MG63 (cell line): ENCODE measurements at regions not wholly inside any gene's neighbourhood (a gene's known extent, or its start where the extent isn't known, plus 50 kb on each side); places are given as distances from the start of the nearest gene placed in this dataset.
"Not testable (repeated sequence)": the region's sequence is repeated elsewhere in the genome, so short reads cannot be mapped to it uniquely, and the experiment has no call there.

Source experiments
- DNase-seq: peaks from one replicate; pipeline ENCODE4 v3.0.0-alpha.2; 2020
- H3K27me3 ChIP-seq: fragments of 250-450 bp; sonication (Bioruptor Pico); 2 replicates; pipeline ENCODE4 v1.5.1; 2020; ENCODE audit warnings: mild to moderate bottlenecking, moderate library complexity
- H3K36me3 ChIP-seq: fragments of 250-450 bp; sonication (Bioruptor Pico); 2 replicates; pipeline ENCODE4 v1.5.1; 2020; ENCODE audit warnings: mild to moderate bottlenecking, moderate library complexity
- H3K4me3 ChIP-seq: fragments of 250-450 bp; sonication (Bioruptor Pico); 2 replicates; pipeline ENCODE4 v1.5.1; 2020; ENCODE audit warnings: mild to moderate bottlenecking, moderate library complexity
- H3K9me3 ChIP-seq: fragments of 250-450 bp; sonication (Bioruptor Pico); 2 replicates; pipeline ENCODE4 v1.5.1; 2020; ENCODE audit warnings: mild to moderate bottlenecking, moderate library complexity

DNA sequence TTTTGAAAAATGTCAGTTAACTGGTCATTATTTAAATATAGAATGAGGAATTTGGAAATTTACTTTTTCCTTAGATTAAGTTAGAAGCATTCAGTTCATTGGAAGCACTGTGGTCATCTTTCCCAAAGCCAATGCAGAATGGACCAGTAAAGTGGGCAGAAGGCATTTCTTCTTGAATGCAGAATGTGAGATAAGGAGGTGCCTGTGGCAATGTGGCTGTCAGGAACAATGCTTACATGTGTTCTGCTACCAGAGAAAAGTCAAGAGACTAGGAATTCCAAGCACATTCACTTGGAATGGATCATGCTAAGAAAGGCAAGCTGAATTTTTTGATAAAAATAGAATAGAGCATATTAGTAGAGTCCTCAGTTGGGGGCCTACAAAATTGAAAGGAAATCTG is 295.0 kb upstream of the KCNH7 start:
- no peaks in the 10 kb centered on the region for H3K9me3 ChIP-seq
- 0 out of 2 replicates have a peak, but pooled peaks cover 3% of the 10 kb centered on the region for H3K27me3 ChIP-seq
- no peaks in the 10 kb centered on the region for H3K36me3 ChIP-seq
- no peak for DNase-seq
- H3K4me3 ChIP-seq = no peak overlapping the region

DNA sequence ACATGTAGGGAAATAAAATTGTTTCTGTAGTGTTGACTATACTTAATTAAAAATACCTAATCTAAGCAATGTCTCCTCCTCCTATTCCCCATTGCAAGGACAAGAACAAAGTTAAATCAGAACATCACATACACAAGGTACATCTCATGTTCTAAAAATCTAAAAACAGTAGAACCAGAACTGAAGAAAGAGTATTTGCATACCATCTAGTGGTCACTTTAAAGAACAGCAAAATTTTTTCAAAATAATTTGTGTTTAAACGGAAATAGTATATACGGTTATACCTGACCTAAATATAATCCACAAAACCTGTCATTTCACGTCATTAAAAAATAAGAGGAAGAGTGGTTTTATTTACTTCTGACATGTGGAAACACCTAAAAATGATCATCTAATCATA is 294.3 kb upstream of the KCNH7 start:
- Histone ChIP-seq H3K9me3 (no peaks in the 10 kb centered on the region), H3K4me3 (no peak overlapping the region), H3K27me3 (0 out of 2 replicates have a peak, but pooled peaks cover 3% of the 10 kb centered on the region), H3K36me3 (no peaks in the 10 kb centered on the region)
- DNase-seq = no peak

DNA sequence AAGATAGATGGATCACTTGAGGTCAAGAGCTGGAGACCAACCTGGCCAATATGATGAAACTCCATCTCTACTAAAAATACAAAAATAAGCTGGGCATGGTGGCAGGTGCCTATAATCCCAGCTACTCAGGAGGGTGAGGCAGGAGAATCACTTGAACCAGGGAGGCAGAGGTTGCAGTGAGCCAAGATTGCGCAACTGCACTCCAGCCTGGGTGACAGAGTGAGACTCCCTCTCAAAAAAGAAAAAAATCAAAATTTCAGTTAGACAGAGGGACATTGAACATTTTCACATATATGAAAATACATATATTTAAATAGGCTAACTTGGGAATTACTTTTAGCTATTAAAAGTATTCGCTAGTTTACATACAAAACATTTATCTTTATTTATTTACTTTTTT is 293.6 kb upstream of the KCNH7 start:
- H3K27me3 ChIP-seq, H3K4me3 ChIP-seq, H3K9me3 ChIP-seq, H3K36me3 ChIP-seq, DNase-seq: not testable (repeated sequence)

DNA sequence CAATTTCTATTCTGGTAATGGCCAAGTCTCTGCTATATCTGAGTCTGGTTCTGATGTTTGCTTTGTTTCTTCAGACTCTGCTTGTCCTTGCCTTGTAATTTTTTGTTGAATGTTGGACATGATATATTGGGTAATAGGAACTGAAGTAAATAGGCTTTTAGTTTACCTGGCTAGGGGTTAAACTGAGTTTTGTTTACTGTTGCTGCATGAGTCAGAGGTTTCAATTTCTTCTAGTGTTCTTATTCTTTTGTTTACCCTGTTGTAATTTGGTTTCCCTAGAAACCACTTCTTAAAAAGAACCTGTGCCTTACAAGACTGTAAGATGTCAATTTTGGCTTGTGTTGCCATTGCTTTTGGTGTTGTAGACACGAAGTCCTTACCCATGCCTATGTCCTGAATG is 285.0 kb upstream of the KCNH7 start:
- Histone ChIP-seq H3K9me3 (no peaks in the 10 kb centered on the region), H3K27me3 (no peaks in the 10 kb centered on the region), H3K36me3 (no peaks in the 10 kb centered on the region), H3K4me3 (no peak overlapping the region)
- DNase-seq = no peak

DNA sequence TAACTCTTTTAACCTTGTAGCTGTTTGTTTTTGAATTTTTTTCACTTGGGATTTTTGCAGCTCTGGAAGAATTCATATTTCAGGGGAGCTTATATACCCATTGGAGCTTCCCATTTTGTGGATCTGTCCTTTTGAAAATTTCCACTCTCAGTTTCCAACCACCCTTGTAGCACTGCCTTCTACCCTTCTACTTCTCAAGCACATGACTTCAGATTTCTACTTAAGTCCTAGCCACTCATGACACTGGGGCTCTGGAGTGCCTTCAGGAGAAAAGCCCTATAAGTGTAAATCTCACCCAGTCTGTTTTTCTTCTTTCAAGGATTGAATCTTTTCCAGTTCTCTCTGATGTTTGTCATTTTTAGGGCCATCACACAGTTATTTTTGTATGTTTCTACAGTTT is 283.7 kb upstream of the KCNH7 start:
- Histone ChIP-seq H3K9me3 (no peaks in the 10 kb centered on the region), H3K4me3 (no peak overlapping the region), H3K27me3 (no peaks in the 10 kb centered on the region), H3K36me3 (no peaks in the 10 kb centered on the region)
- DNase-seq = no peak

DNA sequence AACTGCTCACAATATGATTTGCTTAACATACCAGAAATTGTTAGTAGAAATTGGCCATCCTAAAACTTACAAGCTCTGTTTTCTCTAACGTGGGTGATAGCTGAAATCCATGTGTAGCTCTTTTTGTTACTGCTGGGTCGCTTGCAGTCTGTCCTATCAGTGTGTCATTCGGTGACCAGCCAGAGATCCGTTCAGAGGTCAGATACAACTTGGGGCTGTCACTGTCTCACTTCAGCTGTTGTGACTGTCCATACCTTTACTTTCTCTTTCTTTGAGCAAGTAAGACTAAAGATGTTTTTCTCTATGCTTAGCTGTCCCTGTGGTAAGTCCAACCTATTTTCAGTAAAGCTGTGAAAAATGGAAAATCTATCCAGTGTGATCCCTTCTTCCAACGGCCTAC is 282.9 kb upstream of the KCNH7 start:
- H3K4me3 ChIP-seq = no peak overlapping the region
- no peak for DNase-seq
- no peaks in the 10 kb centered on the region for H3K9me3 ChIP-seq
- H3K36me3 ChIP-seq = no peaks in the 10 kb centered on the region
- H3K27me3 ChIP-seq = no peaks in the 10 kb centered on the region

DNA sequence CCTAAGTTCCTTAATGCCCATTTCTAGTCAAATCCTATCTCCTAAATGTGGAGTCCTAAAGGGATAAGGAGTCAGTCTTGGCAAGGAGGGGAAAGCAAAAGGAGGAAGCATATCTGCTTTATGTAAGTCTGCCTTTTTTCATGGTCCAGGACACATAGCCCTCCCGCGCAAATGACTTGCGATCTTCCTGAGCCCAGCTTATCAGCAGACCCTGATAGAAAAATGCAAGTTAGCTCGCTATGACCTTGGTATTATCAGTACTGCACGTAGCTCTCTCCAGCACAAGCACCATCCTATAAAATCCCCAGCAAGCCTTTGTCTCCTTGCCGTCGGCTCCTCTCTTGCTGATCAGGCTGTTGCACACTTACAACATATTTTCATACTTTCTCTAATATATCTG is 281.4 kb upstream of the KCNH7 start:
- H3K9me3 ChIP-seq = no peaks in the 10 kb centered on the region
- no peak overlapping the region for H3K4me3 ChIP-seq
- no peak for DNase-seq
- H3K36me3 ChIP-seq = no peaks in the 10 kb centered on the region
- no peaks in the 10 kb centered on the region for H3K27me3 ChIP-seq

DNA sequence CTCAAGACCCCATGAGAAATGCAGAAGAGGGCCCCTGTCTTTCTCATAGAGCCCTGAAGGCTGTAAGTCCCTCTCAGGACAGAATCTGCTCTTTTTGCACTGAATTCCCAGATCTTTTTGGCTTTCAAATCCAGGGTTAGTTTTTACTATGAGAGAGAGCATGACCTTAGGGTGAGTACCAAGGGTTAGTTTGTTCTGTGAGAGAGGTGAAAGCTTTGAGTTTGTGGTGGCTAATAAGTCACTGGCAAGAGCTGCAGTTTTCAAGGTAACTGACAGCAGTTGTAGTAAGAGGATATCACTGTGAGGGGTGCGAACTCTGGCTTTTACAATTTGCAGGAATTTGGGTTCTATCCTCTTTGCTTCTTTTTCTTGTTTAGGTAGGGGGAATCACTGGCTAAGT is 248.4 kb upstream of the KCNH7 start:
- no peak overlapping the region for H3K4me3 ChIP-seq
- no peaks in the 10 kb centered on the region for H3K27me3 ChIP-seq
- DNase-seq = no peak
- no peaks in the 10 kb centered on the region for H3K9me3 ChIP-seq
- H3K36me3 ChIP-seq = no peaks in the 10 kb centered on the region

DNA sequence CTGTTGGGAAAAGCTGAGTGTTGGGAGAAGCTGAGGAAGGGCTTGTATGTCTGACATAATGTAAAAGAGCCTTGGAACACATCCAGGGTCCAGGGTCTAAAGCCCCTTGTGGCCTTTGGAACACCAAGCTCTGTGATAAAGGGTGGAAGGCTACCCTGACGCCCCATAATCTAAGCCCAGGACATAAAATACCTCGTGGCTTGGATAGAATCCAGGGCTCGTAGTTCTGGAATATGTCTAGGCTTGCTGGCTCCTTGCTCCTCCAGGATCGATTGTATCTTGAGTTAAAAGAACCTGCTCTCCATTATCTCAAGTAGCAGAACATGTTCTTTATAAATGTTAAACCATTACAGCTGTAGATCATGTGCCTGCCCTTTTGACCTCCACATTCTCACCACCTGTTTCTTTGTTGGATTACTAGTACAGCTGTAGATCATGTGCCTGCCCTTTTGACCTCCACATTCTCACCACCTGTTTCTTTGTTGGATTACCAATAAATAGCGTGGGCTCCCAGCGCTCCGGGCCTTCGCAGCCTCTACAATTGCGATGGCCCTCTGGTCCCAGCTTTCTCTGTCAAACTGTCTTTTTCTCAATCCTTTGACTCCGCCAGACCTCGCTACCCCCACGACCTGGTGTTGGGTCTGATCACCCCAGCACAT is 246.9 kb upstream of the KCNH7 start:
- not testable (repeated sequence) for DNase-seq, H3K27me3 ChIP-seq, H3K36me3 ChIP-seq, H3K4me3 ChIP-seq, H3K9me3 ChIP-seq

DNA sequence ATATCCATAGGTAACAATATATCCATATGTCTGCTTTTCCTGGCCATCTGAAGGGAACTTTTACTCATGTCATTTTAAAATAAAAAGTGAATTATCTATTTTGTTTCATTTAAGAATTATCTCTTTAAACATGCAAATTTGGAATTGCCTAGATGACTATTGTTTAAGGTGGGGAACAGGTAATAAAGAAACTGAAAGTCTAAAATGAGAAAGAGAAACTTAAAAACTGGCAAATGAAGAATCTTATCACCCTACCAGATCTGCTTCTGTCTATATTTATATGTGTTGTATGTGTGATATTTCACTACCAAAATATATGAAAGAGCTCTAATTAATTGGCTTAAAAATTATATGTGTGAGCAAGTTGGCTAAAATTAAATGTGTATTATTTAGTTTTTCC is 243.2 kb upstream of the KCNH7 start:
- no peak overlapping the region for H3K4me3 ChIP-seq
- no peaks in the 10 kb centered on the region for H3K27me3 ChIP-seq
- no peaks in the 10 kb centered on the region for H3K36me3 ChIP-seq
- no peak for DNase-seq
- H3K9me3 ChIP-seq = no peaks in the 10 kb centered on the region

DNA sequence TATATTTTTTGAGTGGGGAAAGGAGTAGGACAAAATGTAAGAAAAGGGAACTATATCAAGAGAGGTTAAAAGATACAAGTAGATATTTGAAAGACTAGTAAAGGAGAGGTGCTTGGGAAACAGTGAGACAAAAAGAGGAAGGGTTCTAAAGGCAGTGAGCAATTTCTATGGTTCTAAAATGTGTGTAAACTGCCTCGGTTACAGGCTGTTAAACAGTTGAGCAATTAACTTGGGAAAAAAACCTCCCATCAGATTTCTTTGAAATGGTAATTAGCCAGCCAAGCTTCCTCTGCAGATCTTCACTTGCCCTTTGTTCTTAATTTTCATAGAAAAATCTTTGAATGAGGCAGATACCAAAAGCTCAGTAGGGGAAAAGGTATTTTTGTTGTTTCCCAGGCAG is 238.7 kb upstream of the KCNH7 start:
- H3K4me3 ChIP-seq = no peak overlapping the region
- no peak for DNase-seq
- no peaks in the 10 kb centered on the region for H3K27me3 ChIP-seq
- H3K36me3 ChIP-seq = no peaks in the 10 kb centered on the region
- H3K9me3 ChIP-seq = no peaks in the 10 kb centered on the region

DNA sequence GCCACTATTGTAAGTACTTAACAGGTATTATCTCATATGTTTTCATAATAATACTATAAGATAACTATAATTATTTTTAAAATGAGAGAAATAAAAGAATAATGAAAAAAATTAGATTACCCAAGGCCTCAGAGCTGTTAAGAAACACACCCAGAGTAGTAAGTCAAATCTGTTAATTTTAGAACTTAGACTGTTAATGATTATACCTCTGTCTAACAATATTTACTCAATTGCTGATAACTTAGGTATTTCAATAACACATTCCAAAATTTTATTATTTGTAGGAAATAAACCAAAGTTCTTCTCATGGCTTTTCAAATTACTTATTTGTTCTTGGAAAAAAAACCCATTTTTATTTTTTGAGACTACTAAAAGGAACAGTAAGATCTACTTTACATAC is 227.5 kb upstream of the KCNH7 start:
- Histone ChIP-seq H3K27me3 (no peaks in the 10 kb centered on the region), H3K9me3 (no peaks in the 10 kb centered on the region), H3K4me3 (no peak overlapping the region), H3K36me3 (no peaks in the 10 kb centered on the region)
- DNase-seq = no peak

DNA sequence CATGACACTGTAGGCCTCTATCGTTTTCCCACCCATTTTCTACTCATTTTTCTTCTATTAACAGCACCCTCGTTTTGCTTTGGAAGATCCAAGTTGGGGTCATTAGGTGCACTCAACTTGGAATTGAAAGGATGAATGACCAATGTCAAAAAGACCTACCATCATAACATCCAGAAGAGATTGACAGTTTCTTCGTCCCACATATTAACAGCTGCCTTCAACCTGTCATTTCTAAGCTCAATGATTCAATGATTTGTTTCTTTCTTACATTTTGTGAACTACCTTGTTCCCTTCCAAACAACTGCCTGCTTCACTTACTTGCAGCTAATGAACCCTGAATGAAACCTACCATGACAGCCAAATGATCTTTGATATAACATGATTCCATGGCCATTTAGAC is 224.0 kb upstream of the KCNH7 start:
- H3K4me3 ChIP-seq = no peak overlapping the region
- no peaks in the 10 kb centered on the region for H3K9me3 ChIP-seq
- no peak for DNase-seq
- no peaks in the 10 kb centered on the region for H3K36me3 ChIP-seq
- H3K27me3 ChIP-seq = no peaks in the 10 kb centered on the region

DNA sequence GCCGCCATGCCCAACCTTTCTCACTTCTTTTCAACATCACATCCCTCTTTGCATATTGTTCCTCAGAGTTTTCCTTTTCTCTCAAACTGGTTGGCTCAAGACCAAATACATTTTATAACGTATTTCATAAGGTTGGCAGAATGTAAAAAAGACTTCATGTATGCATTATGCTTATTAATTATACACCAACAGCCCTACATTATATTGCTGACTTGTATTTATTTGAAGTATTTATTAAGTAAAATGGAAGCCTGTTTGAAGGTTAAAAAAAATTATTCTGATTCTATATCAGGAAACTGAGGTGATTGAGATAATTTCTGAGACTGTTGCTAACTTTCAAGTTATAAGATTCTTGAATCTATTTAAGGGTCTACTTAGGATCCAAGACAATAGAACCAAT is 208.0 kb upstream of the KCNH7 start:
- Histone ChIP-seq H3K9me3 (no peaks in the 10 kb centered on the region), H3K36me3 (no peaks in the 10 kb centered on the region), H3K4me3 (no peak overlapping the region), H3K27me3 (peaks cover 2% of the 10 kb centered on the region; the same call in 1 of the 2 replicates)
- DNase-seq = no peak

DNA sequence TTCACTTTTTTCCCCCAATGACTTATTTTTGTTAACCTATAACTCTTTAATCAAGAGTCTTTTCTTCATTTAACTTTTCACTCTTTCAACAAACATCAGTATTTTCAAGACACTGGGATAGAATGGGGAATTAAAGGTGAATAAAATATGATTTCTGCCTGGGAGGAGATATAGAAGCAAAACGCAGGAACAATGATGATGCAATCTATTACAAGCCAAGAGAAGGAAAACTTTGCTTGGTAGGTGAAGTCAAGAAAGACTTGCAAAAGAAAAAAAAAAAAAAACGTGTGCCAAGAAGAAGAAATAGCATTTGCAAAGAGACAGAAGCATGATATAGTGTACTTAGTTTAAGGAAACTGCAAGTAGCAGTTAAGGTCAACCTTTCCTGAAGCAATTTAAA is 207.3 kb upstream of the KCNH7 start:
- no peak overlapping the region for H3K4me3 ChIP-seq
- DNase-seq = no peak
- no peaks in the 10 kb centered on the region for H3K36me3 ChIP-seq
- no peaks in the 10 kb centered on the region for H3K9me3 ChIP-seq
- peaks cover 2% of the 10 kb centered on the region; the same call in 1 of the 2 replicates for H3K27me3 ChIP-seq

DNA sequence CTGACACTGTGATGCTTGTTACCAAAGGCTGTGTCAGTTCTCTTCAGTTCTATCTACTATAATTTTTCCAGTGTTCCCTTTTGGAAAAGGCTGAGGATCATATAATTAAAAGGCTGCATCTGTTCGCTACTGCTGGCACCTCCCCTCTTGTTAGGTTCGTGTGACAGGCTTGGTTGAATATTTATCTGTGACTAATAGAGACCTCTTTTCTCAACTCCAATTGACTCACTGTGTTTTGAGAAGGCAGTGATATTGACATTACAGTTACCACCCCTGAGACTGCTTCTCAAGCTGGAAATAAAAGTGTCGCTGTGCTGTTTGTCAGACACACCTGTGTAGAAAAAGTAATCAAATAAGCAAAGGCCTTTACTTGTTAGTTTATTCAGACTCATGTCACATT is 205.5 kb upstream of the KCNH7 start:
- Histone ChIP-seq H3K4me3 (no peak overlapping the region), H3K27me3 (peaks cover 2% of the 10 kb centered on the region; the same call in 1 of the 2 replicates), H3K36me3 (no peaks in the 10 kb centered on the region), H3K9me3 (no peaks in the 10 kb centered on the region)
- DNase-seq = no peak

DNA sequence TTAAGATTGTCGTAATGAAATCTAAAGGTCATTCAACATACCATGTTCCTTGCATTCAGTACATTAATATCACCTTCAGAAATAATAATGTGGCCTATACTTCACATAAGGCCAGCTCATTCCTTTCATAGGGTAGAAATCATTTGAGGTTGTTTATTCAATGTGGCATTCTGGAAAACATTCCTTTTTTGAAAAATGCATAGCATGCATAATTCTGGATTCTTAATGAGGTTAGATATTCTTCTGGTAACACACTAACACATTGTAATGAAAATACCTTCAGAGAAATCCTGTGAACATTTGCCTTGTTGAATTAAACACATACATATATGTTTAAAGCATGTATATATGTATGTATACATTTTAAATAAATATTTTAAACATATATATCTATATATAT is 204.6 kb upstream of the KCNH7 start:
- no peaks in the 10 kb centered on the region for H3K36me3 ChIP-seq
- no peak overlapping the region for H3K4me3 ChIP-seq
- H3K27me3 ChIP-seq = peaks cover 2% of the 10 kb centered on the region; the same call in 1 of the 2 replicates
- no peak for DNase-seq
- H3K9me3 ChIP-seq = no peaks in the 10 kb centered on the region

DNA sequence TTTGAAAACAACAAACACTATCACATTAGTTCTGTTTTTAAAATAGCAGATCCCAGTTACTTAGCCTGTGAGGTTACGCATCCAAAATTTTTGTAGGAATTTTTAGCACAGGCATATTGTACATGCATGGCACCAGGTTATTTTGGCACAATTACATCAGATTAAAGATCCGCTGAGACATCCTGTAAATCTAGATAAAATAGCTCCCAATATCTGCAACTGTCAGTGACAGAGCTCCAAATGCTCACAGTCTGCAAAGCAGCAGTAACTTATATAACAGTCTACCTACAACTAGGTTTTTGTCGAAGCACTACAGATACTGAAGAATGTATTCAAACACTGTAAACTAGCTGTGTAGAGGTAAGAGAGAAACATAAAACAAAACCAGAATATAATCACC is 200.7 kb upstream of the KCNH7 start:
- DNase-seq = no peak
- Histone ChIP-seq H3K27me3 (no peaks in the 10 kb centered on the region), H3K9me3 (no peaks in the 10 kb centered on the region), H3K36me3 (no peaks in the 10 kb centered on the region), H3K4me3 (no peak overlapping the region)

DNA sequence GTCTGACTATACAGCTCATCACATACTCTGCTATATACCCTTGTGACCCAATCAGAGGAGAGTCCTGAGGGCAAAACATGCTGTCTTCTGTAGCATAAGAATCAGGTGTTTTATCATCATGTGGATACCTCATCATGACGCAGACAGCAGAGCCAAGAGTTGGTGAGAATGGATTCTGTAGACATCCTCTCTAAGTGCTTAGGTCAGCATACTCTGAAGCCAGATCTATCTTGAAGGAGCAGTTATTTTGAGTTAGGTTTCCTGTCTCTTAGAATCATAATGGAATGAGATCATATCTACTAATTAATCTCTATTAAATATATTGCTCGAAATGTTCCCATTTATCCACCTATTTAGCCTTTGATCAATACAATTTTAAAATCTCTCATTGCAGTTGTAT is 190.2 kb upstream of the KCNH7 start:
- Histone ChIP-seq H3K4me3 (no peak overlapping the region), H3K36me3 (no peaks in the 10 kb centered on the region), H3K9me3 (no peaks in the 10 kb centered on the region), H3K27me3 (no peaks in the 10 kb centered on the region)
- DNase-seq = no peak
